MG63 (cell line): ENCODE measurements at regions not wholly inside any gene's neighbourhood (a gene's known extent, or its start where the extent isn't known, plus 50 kb on each side); places are given as distances from the start of the nearest gene placed in this dataset.
"Not testable (repeated sequence)": the region's sequence is repeated elsewhere in the genome, so short reads cannot be mapped to it uniquely, and the experiment has no call there.

Source experiments
- DNase-seq: peaks from one replicate; pipeline ENCODE4 v3.0.0-alpha.2; 2020
- H3K27me3 ChIP-seq: fragments of 250-450 bp; sonication (Bioruptor Pico); 2 replicates; pipeline ENCODE4 v1.5.1; 2020; ENCODE audit warnings: mild to moderate bottlenecking, moderate library complexity
- H3K36me3 ChIP-seq: fragments of 250-450 bp; sonication (Bioruptor Pico); 2 replicates; pipeline ENCODE4 v1.5.1; 2020; ENCODE audit warnings: mild to moderate bottlenecking, moderate library complexity
- H3K4me3 ChIP-seq: fragments of 250-450 bp; sonication (Bioruptor Pico); 2 replicates; pipeline ENCODE4 v1.5.1; 2020; ENCODE audit warnings: mild to moderate bottlenecking, moderate library complexity
- H3K9me3 ChIP-seq: fragments of 250-450 bp; sonication (Bioruptor Pico); 2 replicates; pipeline ENCODE4 v1.5.1; 2020; ENCODE audit warnings: mild to moderate bottlenecking, moderate library complexity

DNA sequence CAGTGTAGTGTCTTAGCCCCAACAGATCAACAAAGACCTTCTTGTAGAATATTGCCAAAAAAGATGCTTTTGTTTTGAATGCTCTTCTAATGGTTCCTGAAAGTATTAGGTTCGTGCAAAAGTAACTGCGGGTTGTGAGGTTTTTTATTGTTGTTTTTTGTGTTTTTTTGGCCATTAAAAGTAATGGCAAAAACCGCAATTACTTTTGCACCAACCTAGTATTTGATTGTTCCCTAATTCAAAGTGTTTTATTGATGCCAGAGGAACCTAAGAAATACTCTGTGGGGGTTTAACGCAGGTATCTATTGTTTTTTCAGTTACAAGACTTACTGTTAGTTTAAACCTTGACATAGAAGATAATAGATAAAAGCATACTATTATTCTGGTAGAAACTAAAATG lies 150.8 kb upstream of the DAAM1 start:
- H3K36me3 ChIP-seq = no peaks in the 10 kb centered on the region
- DNase-seq = no peak
- H3K27me3 ChIP-seq = no peaks in the 10 kb centered on the region

GRCh38 chr14:59038746-59039145 lies 149.7 kb upstream of the DAAM1 start:
- Histone ChIP-seq H3K9me3 (no peaks in the 10 kb centered on the region), H3K36me3 (no peaks in the 10 kb centered on the region), H3K4me3 (no peak overlapping the region), H3K27me3 (no peaks in the 10 kb centered on the region)
- no peak for DNase-seq

More for the DNA sequence above, 150.8 kb upstream of the DAAM1 start:
- H3K9me3 ChIP-seq = no peaks in the 10 kb centered on the region
- H3K4me3 ChIP-seq = no peak overlapping the region

GRCh38 chr14:59041308-59041707 lies 147.2 kb upstream of the DAAM1 start:
- Histone ChIP-seq H3K9me3 (no peaks in the 10 kb centered on the region), H3K36me3 (no peaks in the 10 kb centered on the region), H3K4me3 (no peak overlapping the region), H3K27me3 (no peaks in the 10 kb centered on the region)
- no peak for DNase-seq

- Histone ChIP-seq H3K4me3 (no peak overlapping the region), H3K27me3 (no peaks in the 10 kb centered on the region), H3K9me3 (no peaks in the 10 kb centered on the region), H3K36me3 (no peaks in the 10 kb centered on the region)
- DNase-seq = no peak
These were observed 143.8 kb upstream of the DAAM1 start for GRCh38 chr14:59044707-59045106.

GRCh38 chr14:59046746-59047145 lies 141.7 kb upstream of the DAAM1 start:
- DNase-seq = no peak
- H3K27me3 ChIP-seq = no peaks in the 10 kb centered on the region
- no peaks in the 10 kb centered on the region for H3K36me3 ChIP-seq
- no peak overlapping the region for H3K4me3 ChIP-seq
- no peaks in the 10 kb centered on the region for H3K9me3 ChIP-seq

DNA sequence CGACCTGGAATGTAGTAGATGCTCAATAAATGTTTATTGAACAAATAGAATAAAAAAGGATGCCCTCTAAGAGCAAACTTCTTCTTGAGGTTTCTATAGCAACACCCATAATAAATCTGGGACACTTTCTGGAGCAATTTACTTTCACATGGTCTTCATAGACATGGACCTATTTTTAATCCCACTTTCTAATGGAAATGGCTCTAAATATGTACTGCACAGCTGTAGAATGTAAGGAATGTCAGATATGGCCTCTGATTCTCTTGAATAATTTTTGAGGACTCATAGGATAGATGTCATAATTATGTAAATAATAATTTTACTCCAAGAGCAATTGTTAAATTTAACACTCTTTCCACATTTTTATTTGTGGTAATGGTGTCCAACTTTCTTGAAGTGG lies 133.5 kb upstream of the DAAM1 start:
- Histone ChIP-seq H3K9me3 (no peaks in the 10 kb centered on the region), H3K27me3 (no peaks in the 10 kb centered on the region), H3K4me3 (no peak overlapping the region), H3K36me3 (no peaks in the 10 kb centered on the region)
- no peak for DNase-seq

- Histone ChIP-seq H3K9me3 (no peaks in the 10 kb centered on the region), H3K4me3 (no peak overlapping the region), H3K36me3 (no peaks in the 10 kb centered on the region), H3K27me3 (no peaks in the 10 kb centered on the region)
- peak; percentile 0 for DNase-seq
These were observed 132.9 kb upstream of the DAAM1 start for GRCh38 chr14:59055439-59056045.

DNA sequence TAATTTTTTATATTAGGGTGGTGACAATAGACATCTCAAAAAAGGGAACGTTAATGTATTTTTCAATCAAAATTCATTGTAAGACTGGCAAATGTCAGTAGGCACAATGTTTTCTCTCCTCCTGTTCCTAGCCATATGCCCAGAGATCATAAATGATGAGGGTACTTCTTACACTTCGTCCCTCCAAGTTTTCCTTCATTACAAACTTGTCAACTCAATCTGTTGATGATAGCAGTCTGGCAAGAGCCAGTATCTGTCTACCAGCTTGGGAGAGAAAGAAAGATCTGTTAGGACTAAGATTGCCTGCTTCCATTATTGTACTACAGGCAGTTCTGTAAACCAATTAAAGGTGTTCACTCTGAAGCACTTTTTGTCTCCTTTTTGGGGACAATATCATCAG lies 130.9 kb upstream of the DAAM1 start:
- Histone ChIP-seq H3K36me3 (no peaks in the 10 kb centered on the region), H3K9me3 (no peaks in the 10 kb centered on the region), H3K27me3 (no peaks in the 10 kb centered on the region), H3K4me3 (no peak overlapping the region)
- DNase-seq = no peak

- H3K9me3 ChIP-seq, H3K4me3 ChIP-seq, DNase-seq, H3K27me3 ChIP-seq, H3K36me3 ChIP-seq: not testable (repeated sequence)
These were observed 129.7 kb upstream of the DAAM1 start for GRCh38 chr14:59058776-59059175.

GRCh38 chr14:59060841-59061240 lies 127.6 kb upstream of the DAAM1 start:
- DNase-seq = no peak
- H3K9me3 ChIP-seq = peaks cover 3% of the 10 kb centered on the region; the same call in 1 of the 2 replicates

GRCh38 chr14:59061292-59061691 lies 127.2 kb upstream of the DAAM1 start:
- no peaks in the 10 kb centered on the region for H3K27me3 ChIP-seq
- no peak for DNase-seq
- no peak overlapping the region for H3K4me3 ChIP-seq

More at GRCh38 chr14:59060841-59061240, 127.6 kb upstream of the DAAM1 start:
- Histone ChIP-seq H3K4me3 (no peak overlapping the region), H3K36me3 (no peaks in the 10 kb centered on the region), H3K27me3 (no peaks in the 10 kb centered on the region)

GRCh38 chr14:59063259-59063658 lies 125.2 kb upstream of the DAAM1 start:
- no peak for DNase-seq
- H3K27me3 ChIP-seq = no peaks in the 10 kb centered on the region
- H3K4me3 ChIP-seq = no peak overlapping the region
- H3K36me3 ChIP-seq = no peaks in the 10 kb centered on the region
- H3K9me3 ChIP-seq = peaks cover 3% of the 10 kb centered on the region; the same call in 1 of the 2 replicates

More at GRCh38 chr14:59061292-59061691, 127.2 kb upstream of the DAAM1 start:
- Histone ChIP-seq H3K36me3 (no peaks in the 10 kb centered on the region), H3K9me3 (peaks cover 3% of the 10 kb centered on the region; the same call in 1 of the 2 replicates)

- Histone ChIP-seq H3K9me3 (peaks cover 3% of the 10 kb centered on the region; the same call in 1 of the 2 replicates), H3K36me3 (no peaks in the 10 kb centered on the region), H3K4me3 (no peak overlapping the region), H3K27me3 (no peaks in the 10 kb centered on the region)
- no peak for DNase-seq
These were observed 121.2 kb upstream of the DAAM1 start for GRCh38 chr14:59067127-59067894.

DNA sequence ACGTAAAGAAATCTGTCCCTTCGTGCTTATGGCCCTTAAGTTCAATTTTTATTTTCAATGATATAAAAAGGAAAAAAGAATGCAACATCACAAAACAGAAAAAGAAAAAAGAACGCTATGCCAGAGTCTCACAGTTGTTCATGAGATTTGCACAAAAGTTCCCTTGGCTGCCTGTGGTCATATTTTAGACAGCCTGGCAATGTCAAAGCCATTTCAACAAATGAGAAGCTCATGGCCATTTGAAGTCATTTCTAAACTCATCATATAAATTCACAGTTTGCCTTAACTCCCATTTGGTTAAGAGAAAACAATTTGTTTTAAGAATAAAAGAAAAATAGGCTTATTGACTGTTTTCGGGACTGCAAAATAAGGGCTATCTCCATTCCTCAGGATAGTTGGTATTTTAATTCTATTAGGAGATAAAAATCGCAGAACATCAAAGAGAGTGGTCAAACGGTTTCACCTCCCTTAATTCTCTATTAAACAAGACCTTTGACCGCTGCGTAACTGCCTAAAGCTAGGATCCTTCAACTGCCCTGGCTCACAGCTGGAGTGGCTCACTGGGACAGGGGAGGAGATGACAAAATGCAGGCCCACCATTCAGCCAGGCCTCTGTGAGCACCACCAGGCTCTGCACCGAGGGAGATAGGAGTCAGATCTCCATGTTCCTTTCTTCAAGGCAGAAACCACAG lies 119.2 kb upstream of the DAAM1 start:
- no peaks in the 10 kb centered on the region for H3K36me3 ChIP-seq
- no peaks in the 10 kb centered on the region for H3K9me3 ChIP-seq
- H3K4me3 ChIP-seq = no peak overlapping the region
- DNase-seq = no peak
- no peaks in the 10 kb centered on the region for H3K27me3 ChIP-seq

DNA sequence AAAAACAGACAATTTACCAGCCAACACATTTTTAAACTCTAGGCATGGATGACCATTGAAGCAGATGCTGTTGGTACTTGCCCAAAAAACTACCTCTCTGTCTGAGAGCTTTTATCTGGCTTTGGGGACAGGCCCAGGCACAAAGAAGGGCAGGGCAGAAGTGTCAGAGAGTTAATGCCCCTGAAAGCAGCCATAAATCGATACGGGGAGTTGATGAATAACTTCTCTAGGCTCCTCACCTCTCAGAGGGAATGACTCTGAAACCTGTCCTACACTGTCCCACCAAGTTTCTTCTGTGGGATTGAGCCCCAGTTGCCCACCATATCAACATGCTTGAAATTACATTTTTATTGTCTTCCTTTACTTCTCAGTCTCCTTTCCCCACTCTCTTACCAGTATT lies 113.0 kb upstream of the DAAM1 start:
- H3K27me3 ChIP-seq = no peaks in the 10 kb centered on the region
- no peak overlapping the region for H3K4me3 ChIP-seq
- DNase-seq = no peak
- no peaks in the 10 kb centered on the region for H3K36me3 ChIP-seq
- H3K9me3 ChIP-seq = no peaks in the 10 kb centered on the region

DNA sequence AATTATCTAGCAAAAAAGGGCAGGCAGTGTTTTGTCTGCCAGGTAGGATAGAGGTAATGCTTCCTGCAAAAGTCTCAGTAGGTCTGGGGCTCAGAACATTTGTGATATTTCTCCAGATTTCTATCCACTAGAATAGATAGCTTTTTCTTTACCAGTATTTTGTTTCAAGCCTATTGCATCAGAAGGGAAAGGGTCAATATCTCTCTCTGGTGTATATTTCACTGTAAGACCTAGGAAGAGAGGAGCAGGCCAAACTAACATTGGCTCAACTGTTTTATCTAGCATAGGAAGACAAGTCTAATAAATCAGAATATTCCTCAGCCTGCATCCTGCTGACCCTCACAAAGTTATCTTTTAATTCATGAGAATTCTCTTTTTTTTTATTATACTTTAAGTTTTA lies 106.7 kb upstream of the DAAM1 start:
- no peaks in the 10 kb centered on the region for H3K9me3 ChIP-seq
- DNase-seq = no peak
- H3K27me3 ChIP-seq = no peaks in the 10 kb centered on the region
- H3K36me3 ChIP-seq = no peaks in the 10 kb centered on the region
- no peak overlapping the region for H3K4me3 ChIP-seq

DNA sequence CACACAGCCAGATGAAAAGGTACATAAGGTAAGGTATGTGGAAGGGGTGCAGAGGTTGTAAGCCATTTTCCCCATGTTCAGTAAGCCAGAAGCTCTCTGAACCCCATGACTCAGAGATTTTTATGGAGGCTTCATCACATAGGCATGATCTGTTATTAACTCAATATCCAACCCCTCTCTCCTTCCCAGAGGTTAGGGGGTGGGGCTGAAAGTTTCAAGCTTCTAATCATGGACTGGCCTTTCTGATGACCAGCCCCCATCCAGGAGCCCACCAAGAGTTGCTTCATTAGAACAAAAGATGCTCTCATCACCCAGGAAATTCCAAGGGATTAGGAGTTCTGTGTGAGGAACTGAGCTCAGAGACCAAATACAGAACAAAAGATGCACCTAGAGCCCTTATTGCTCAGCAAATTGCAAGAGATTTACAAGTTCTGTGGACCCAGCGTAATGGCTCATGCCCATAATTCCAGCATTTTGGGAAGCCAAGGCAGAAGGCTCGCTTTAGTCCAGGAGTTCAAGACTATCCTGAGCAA lies 103.2 kb upstream of the DAAM1 start:
- Histone ChIP-seq H3K4me3 (no peak overlapping the region), H3K9me3 (no peaks in the 10 kb centered on the region), H3K27me3 (no peaks in the 10 kb centered on the region), H3K36me3 (no peaks in the 10 kb centered on the region)
- DNase-seq = no peak
